Gastrocnemius medialis (tissue), 4 donors: ENCODE measurements at regions not wholly inside any gene's neighbourhood (a gene's known extent, or its start where the extent isn't known, plus 50 kb on each side); places are given as distances from the start of the nearest gene placed in this dataset.

Experiments used
- POLR2A ChIP-seq, 2 donors: fragments of 450-650 bp; IDR thresholded peaks; one replicate each; pipeline ENCODE4 v1.6.1; 2017; ENCODE audit warnings: antibody characterized with exemption in 2 of 2, mild to moderate bottlenecking in 2 of 2, moderate library complexity in 2 of 2
- TF ChIP-seq, protein P1 (sequence below), 5 experiments: fragments of 450-650 bp in 3 of 5; fragments of 200-600 bp in 2 of 5; sonication (generic) in 2 of 5; IDR thresholded peaks in 4 of 5; conservative IDR thresholded peaks in 1 of 5; 1 replicate in 4 of 5; 2 replicates in 1 of 5; pipeline ENCODE4 v1.5.1; 2016 to 2019; ENCODE audit warnings: antibody characterized with exemption in 5 of 5, mild to moderate bottlenecking in 3 of 5, moderate library complexity in 3 of 5

DNA sequence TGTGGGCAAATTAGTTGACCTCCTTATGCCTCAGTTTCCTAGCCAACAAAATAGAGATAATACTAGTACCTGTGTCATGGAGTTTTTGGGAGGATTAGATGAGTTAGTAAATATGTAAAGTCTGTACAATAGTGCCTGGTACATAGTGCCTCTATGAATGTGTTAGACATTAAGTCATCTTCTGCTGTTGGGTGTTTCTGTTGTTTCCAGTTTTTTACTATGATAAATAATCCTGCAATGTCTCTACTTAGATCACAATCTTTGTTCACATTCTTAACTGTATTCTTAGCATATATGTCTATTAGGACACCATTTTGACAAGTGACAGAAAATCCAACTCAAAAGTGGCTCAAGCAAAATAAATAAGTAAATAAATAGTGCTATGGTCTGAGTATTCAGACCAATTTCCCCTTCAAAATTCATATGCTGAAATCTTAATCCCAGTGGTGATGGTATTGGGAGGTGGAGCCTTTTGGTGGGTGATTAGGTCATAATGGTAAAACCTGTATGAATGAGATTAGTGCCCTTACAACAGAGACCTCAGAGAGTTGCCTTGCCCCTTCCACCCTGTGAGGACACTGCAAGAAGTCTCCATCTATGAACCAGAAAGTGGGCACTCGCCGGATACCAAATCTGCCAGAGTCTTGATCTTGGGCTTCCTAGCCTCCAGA lies 84.3 kb downstream of the DIRAS3 start:
- TF ChIP-seq, protein P1, sequence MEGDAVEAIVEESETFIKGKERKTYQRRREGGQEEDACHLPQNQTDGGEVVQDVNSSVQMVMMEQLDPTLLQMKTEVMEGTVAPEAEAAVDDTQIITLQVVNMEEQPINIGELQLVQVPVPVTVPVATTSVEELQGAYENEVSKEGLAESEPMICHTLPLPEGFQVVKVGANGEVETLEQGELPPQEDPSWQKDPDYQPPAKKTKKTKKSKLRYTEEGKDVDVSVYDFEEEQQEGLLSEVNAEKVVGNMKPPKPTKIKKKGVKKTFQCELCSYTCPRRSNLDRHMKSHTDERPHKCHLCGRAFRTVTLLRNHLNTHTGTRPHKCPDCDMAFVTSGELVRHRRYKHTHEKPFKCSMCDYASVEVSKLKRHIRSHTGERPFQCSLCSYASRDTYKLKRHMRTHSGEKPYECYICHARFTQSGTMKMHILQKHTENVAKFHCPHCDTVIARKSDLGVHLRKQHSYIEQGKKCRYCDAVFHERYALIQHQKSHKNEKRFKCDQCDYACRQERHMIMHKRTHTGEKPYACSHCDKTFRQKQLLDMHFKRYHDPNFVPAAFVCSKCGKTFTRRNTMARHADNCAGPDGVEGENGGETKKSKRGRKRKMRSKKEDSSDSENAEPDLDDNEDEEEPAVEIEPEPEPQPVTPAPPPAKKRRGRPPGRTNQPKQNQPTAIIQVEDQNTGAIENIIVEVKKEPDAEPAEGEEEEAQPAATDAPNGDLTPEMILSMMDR (IDR thresholded peaks at IDR 0.05 in 4 of 5, conservative IDR thresholded peaks at IDR 0.05 in 1 of 5), result no peak
- TF ChIP-seq POLR2A (IDR thresholded peaks at IDR 0.05), result no peak
